H1 (cell line): ENCODE measurements at regions not wholly inside any gene's neighbourhood (a gene's known extent, or its start where the extent isn't known, plus 50 kb on each side); places are given as distances from the start of the nearest gene placed in this dataset.

Experiments
- CTCF ChIA-PET: fragments of 300-600 bp; sonication (Branson Sonifier 250); formaldehyde crosslinking; loops from one replicate; lab custom pipeline; 2021; ENCODE audit not compliant: partially characterized antibody; lab: Charles Lee
- POLR2A ChIA-PET: fragments of 300-600 bp; sonication (Branson Sonifier 250); formaldehyde crosslinking; loops from one replicate; lab custom pipeline; 2021; ENCODE audit warnings: inconsistent platforms; ENCODE audit not compliant: partially characterized antibody; lab: Charles Lee
- DNase-seq, 2 experiments: peaks; one replicate each; pipeline versions ENCODE4 v3.0.0 to v3.0.0-alpha.2; 2010 to 2022; ENCODE audit warnings: low spot score in 2 of 2, low read depth in 1 of 2, mixed read lengths in 1 of 2
- FAIRE-seq: peaks from 2 replicates; lab custom pipeline; 2011; peaks lifted over from hg19 to GRCh38; lab: Jason Lieb, UNC
- H2AFZ ChIP-seq: 2 replicates; pipeline ENCODE4 v1.8.1; 2012; ENCODE audit warnings: low read length, inconsistent platforms
- H2AK5ac ChIP-seq: 2 replicates; pipeline ENCODE4 v1.6.1; 2013; ENCODE audit warnings: low read depth, low read length
- H2BK120ac ChIP-seq: replicated peaks from 2 replicates; pipeline ENCODE3; 2013; ENCODE audit warnings: low read depth, low read length, inconsistent platforms
- H2BK12ac ChIP-seq: 2 replicates; pipeline ENCODE4 v1.6.1; 2013; ENCODE audit warnings: low read depth, low read length
- H2BK15ac ChIP-seq: 2 replicates; pipeline ENCODE4 v1.6.1; 2013; ENCODE audit warnings: low read length
- H2BK20ac ChIP-seq: 2 replicates; pipeline ENCODE4 v1.6.1; 2013; ENCODE audit warnings: low read length
- H2BK5ac ChIP-seq: 2 replicates; pipeline ENCODE4 v1.6.1; 2013; ENCODE audit warnings: low read depth, low read length
- H3K14ac ChIP-seq: 2 replicates; pipeline ENCODE4 v1.6.1; 2013; ENCODE audit warnings: inconsistent platforms; ENCODE audit not compliant: insufficient read length
- H3K18ac ChIP-seq: 2 replicates; pipeline ENCODE4 v1.6.1; 2013; ENCODE audit warnings: low read length; ENCODE audit errors: extremely low read depth
- H3K23ac ChIP-seq: 2 replicates; pipeline ENCODE4 v1.6.1; 2013; ENCODE audit warnings: inconsistent platforms; ENCODE audit not compliant: insufficient read length
- H3K23me2 ChIP-seq: 2 replicates; pipeline ENCODE4 v1.6.1; 2013; ENCODE audit warnings: low read depth, low read length
- H3K27ac ChIP-seq: 2 replicates; pipeline ENCODE4 v1.6.1; 2011; ENCODE audit warnings: low read depth, low read length, inconsistent platforms
- H3K27me3 ChIP-seq, 4 experiments: replicated peaks in 1 of 4; 1 replicate in 1 of 4; 2 replicates in 3 of 4; pipeline versions ENCODE4 v1.6.1 to v1.8.1; 2011 to 2013; ENCODE audit warnings: low read length in 3 of 4, mild to moderate bottlenecking in 3 of 4, inconsistent platforms in 2 of 4, mixed read lengths in 2 of 4, moderate library complexity in 1 of 4; ENCODE audit not compliant: control insufficient read depth in 3 of 4, insufficient read depth in 3 of 4; ENCODE audit errors: extremely low read depth in 1 of 4
- H3K36me3 ChIP-seq, 4 experiments: 2 replicates each; pipeline versions ENCODE4 v1.6.1 to v1.8.1; 2011 to 2013; ENCODE audit warnings: mild to moderate bottlenecking in 4 of 4, low read length in 3 of 4, moderate library complexity in 2 of 4, control low read depth in 1 of 4, inconsistent platforms in 1 of 4; ENCODE audit not compliant: insufficient read depth in 4 of 4, control insufficient read depth in 2 of 4
- H3K4ac ChIP-seq: replicated peaks from 2 replicates; pipeline ENCODE3; 2013; ENCODE audit warnings: low read length, low read depth, mixed read lengths, inconsistent platforms; ENCODE audit not compliant: insufficient read length
- H3K4me1 ChIP-seq, 4 experiments: replicated peaks in 1 of 4; 1 replicate in 1 of 4; 2 replicates in 3 of 4; pipeline versions ENCODE4 v1.6.1 to v1.8.1; 2011 to 2013; ENCODE audit warnings: low read length in 3 of 4, inconsistent platforms in 2 of 4, mixed read lengths in 1 of 4; ENCODE audit not compliant: insufficient read depth in 4 of 4, control insufficient read depth in 3 of 4
- H3K4me2 ChIP-seq, 2 experiments: 2 replicates each; pipeline versions ENCODE4 v1.6.1 to v1.8.1; 2011 to 2013; ENCODE audit warnings: low read depth in 2 of 2, low read length in 2 of 2, control low read depth in 1 of 2, inconsistent platforms in 1 of 2, mild to moderate bottlenecking in 1 of 2; ENCODE audit not compliant: insufficient read depth in 1 of 2
- H3K4me3 ChIP-seq, 4 experiments: fragments of 200-600, 300-600 bp in 1 of 4; sonication (generic), shearing (Covaris generic), sonication (Bioruptor Twin) in 1 of 4; 2 replicates each; pipeline versions ENCODE4 v1.5.1 to v1.8.1; 2011 to 2016; ENCODE audit warnings: low read length in 4 of 4, low read depth in 3 of 4, control low read depth in 2 of 4, inconsistent platforms in 2 of 4, mild to moderate bottlenecking in 2 of 4, mixed read lengths in 1 of 4, moderate library complexity in 1 of 4; ENCODE audit not compliant: insufficient read depth in 2 of 4; ENCODE audit errors: extremely low read depth in 1 of 4
- H3K56ac ChIP-seq: replicated peaks from 2 replicates; pipeline ENCODE3; 2013; ENCODE audit warnings: low read depth, mild to moderate bottlenecking, mixed read lengths, low read length, inconsistent platforms; ENCODE audit not compliant: insufficient read length
- H3K79me1 ChIP-seq: 2 replicates; pipeline ENCODE4 v1.6.1; 2013; ENCODE audit warnings: low read depth, low read length, control low read depth
- H3K79me2 ChIP-seq, 2 experiments: 2 replicates each; pipeline versions ENCODE4 v1.6.1 to v1.8.1; 2012 to 2013; ENCODE audit warnings: low read length in 2 of 2, mild to moderate bottlenecking in 2 of 2, inconsistent platforms in 1 of 2; ENCODE audit not compliant: insufficient read depth in 2 of 2, control insufficient read depth in 1 of 2
- H3K9ac ChIP-seq, 4 experiments: replicated peaks in 1 of 4; 1 replicate in 1 of 4; 2 replicates in 3 of 4; pipeline versions ENCODE4 v1.6.1 to v1.8.1; 2011 to 2013; ENCODE audit warnings: low read depth in 3 of 4, low read length in 3 of 4, control low read depth in 2 of 4, mild to moderate bottlenecking in 2 of 4, moderate library complexity in 2 of 4, inconsistent platforms in 1 of 4; ENCODE audit errors: extremely low read depth in 1 of 4
- H3K9me3 ChIP-seq, 2 experiments: 2 replicates each; pipeline versions ENCODE4 v1.6.1 to v1.8.1; 2012 to 2013; ENCODE audit warnings: mild to moderate bottlenecking in 2 of 2, moderate library complexity in 2 of 2, control low read depth in 1 of 2, inconsistent platforms in 1 of 2, low read depth in 1 of 2, low read length in 1 of 2, mixed read lengths in 1 of 2; ENCODE audit not compliant: insufficient read depth in 2 of 2
- H4K20me1 ChIP-seq, 2 experiments: replicated peaks in 1 of 2; 2 replicates each; pipeline versions ENCODE3 to v1.8.1; 2011 to 2013; ENCODE audit warnings: inconsistent platforms in 2 of 2, low read length in 2 of 2, mild to moderate bottlenecking in 1 of 2; ENCODE audit not compliant: insufficient read depth in 2 of 2, control insufficient read depth in 1 of 2
- H4K5ac ChIP-seq: 2 replicates; pipeline ENCODE4 v1.6.1; 2013; ENCODE audit warnings: low read length, low read depth, mixed read lengths, inconsistent platforms; ENCODE audit not compliant: insufficient read length
- H4K8ac ChIP-seq: 2 replicates; pipeline ENCODE4 v1.8.0; 2013; ENCODE audit warnings: mild to moderate bottlenecking, moderate library complexity, low read length, inconsistent platforms; ENCODE audit not compliant: insufficient read depth; ENCODE audit errors: extremely low read depth
- H4K91ac ChIP-seq: replicated peaks from 2 replicates; pipeline ENCODE3; 2013; ENCODE audit warnings: low read length, mixed read lengths, inconsistent platforms; ENCODE audit not compliant: insufficient read length
- BCL11A ChIP-seq, 2 experiments: IDR thresholded peaks; one replicate each; pipeline ENCODE4 v1.6.1; 2011; ENCODE audit warnings: low read depth in 2 of 2, low read length in 2 of 2, mild to moderate bottlenecking in 2 of 2
- MAFK ChIP-seq: IDR thresholded peaks from 2 replicates; pipeline ENCODE4 v1.6.1; 2012; ENCODE audit warnings: low read depth, mild to moderate bottlenecking, improper control_type of control experiment, low read length
- POLR2A ChIP-seq, 2 experiments: IDR thresholded peaks; 1 replicate in 1 of 2; 2 replicates in 1 of 2; pipeline ENCODE4 v1.6.1; 2011; ENCODE audit warnings: low read depth in 2 of 2, low read length in 2 of 2, mild to moderate bottlenecking in 2 of 2; ENCODE audit errors: control extremely low read depth in 1 of 2
- RNF2 ChIP-seq: fragments of 200-900, 300-1000 bp; sonication (generic); IDR thresholded peaks from 2 replicates; pipeline ENCODE4 v1.7.1; 2016; ENCODE audit warnings: borderline replicate concordance, low read depth, mild to moderate bottlenecking, antibody characterized with exemption, low read length; ENCODE audit not compliant: poor library complexity, severe bottlenecking; ENCODE audit errors: missing control alignments
- TCF12 ChIP-seq: IDR thresholded peaks from 2 replicates; pipeline ENCODE4 v1.6.1; 2011; ENCODE audit warnings: low read depth, mild to moderate bottlenecking, low read length
- WGBS, 2 experiments: shearing (Covaris generic) in 1 of 2; methylation state at CpG; one replicate each; pipeline versions ENCODE4 v1.1.6 to v1.1.7; 2013 to 2015; ENCODE audit warnings: low lambda C conversion rate in 2 of 2, mixed read lengths in 2 of 2, inconsistent platforms in 1 of 2, low coverage in 1 of 2, missing lambda C conversion rate in 1 of 2; ENCODE audit not compliant: insufficient replicate concordance in 2 of 2, insufficient coverage in 1 of 2, insufficient read length in 1 of 2; ENCODE audit errors: extremely low coverage in 1 of 2, missing lambda C conversion rate in 1 of 2; 5-methylcytosine and 5-hydroxymethylcytosine counted together
- TF ChIP-seq, protein P1 (sequence below): IDR thresholded peaks from 2 replicates; pipeline ENCODE4 v1.6.1; 2011; ENCODE audit warnings: low read length, improper control_type of control experiment

DNA sequence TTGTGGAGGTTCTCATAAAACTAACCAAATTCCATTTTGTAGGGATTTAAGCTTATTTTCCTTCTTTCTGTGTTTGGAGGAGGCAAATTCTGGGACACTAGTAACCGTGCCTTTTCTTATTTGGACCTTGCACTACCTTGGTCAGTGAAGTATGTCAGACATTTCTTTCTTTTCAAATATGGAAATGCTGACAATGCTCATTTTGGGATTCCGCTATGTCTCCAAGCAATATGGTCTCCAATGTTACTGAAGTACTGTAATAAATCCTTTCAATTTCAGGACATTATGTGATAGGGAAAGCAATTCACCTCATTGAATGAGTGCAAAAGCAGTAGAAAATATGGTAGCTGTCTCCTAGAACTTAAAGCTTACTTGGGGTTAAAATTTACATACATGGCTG lies 372.3 kb downstream of the HLX start:
- H4K5ac ChIP-seq, result no peak overlapping the region
- H3K56ac ChIP-seq, result no peak overlapping the region
- H4K8ac ChIP-seq, result no peak overlapping the region
- H3K4me1 ChIP-seq, result no peaks in the 10 kb centered on the region; a peak in 1 of 7 replicates
- no peaks in the 10 kb centered on the region for H3K36me3 ChIP-seq
- no peak overlapping the region for H2BK15ac ChIP-seq
- no peaks in the 10 kb centered on the region for H3K79me1 ChIP-seq
- ChIA-PET CTCF (interaction anchor here (1.0 kb wide), 1 partner anchor 184 kb away, joined by 3 read pairs; no protein-coding TSS in a partner anchor), POLR2A (no interaction called here)
- no peaks in the 10 kb centered on the region for H4K20me1 ChIP-seq
- no peak overlapping the region for H3K18ac ChIP-seq
- no peaks in the 10 kb centered on the region for H3K79me2 ChIP-seq
- no peak overlapping the region for H2AFZ ChIP-seq
- no peak overlapping the region for H3K4me2 ChIP-seq
- H3K27ac ChIP-seq, result no peak overlapping the region
- no peaks in the 10 kb centered on the region for H3K27me3 ChIP-seq
- no peaks in the 10 kb centered on the region for H3K23me2 ChIP-seq
- no peak overlapping the region for H2BK5ac ChIP-seq
- no peak overlapping the region for H3K14ac ChIP-seq
- no peak overlapping the region for H3K4me3 ChIP-seq
- no peak overlapping the region for H3K23ac ChIP-seq
- H3K9ac ChIP-seq, result no peak overlapping the region
- H2BK120ac ChIP-seq, result no peak overlapping the region
- TF ChIP-seq BCL11A (IDR thresholded peaks at IDR 0.05; ENCODE audit: low read depth in 2 of 2, low read length in 2 of 2) (no peak), POLR2A (IDR thresholded peaks at IDR 0.05; ENCODE audit: control extremely low read depth in 1 of 2, low read depth in 2 of 2, low read length in 2 of 2) (no peak), MAFK (peak; percentile 43; the same call in 1 of the 2 replicates), RNF2 (no peak), TCF12 (no peak)
- TF ChIP-seq, protein P1, sequence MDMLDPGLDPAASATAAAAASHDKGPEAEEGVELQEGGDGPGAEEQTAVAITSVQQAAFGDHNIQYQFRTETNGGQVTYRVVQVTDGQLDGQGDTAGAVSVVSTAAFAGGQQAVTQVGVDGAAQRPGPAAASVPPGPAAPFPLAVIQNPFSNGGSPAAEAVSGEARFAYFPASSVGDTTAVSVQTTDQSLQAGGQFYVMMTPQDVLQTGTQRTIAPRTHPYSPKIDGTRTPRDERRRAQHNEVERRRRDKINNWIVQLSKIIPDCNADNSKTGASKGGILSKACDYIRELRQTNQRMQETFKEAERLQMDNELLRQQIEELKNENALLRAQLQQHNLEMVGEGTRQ, result no peak
- no peak overlapping the region for H3K4ac ChIP-seq
- DNase-seq (no peak), FAIRE-seq (no peak)
- no peak overlapping the region for H4K91ac ChIP-seq
- H2BK12ac ChIP-seq, result no peak overlapping the region
- 43% methylated on average over 2 of the region's 2 CpGs; no CpG with 5 or more reads in 1 of the 2 experiments for WGBS, 2 experiments
- H2BK20ac ChIP-seq, result no peak overlapping the region
- H2AK5ac ChIP-seq, result no peak overlapping the region
- H3K9me3 ChIP-seq, result no peaks in the 10 kb centered on the region
